GM12878 (cell line): ENCODE measurements at regions not wholly inside any gene's neighbourhood (a gene's known extent, or its start where the extent isn't known, plus 50 kb on each side); places are given as distances from the start of the nearest gene placed in this dataset.

Source experiments
- ATAC-seq: fragments of 200-7000 bp; cut with Tn5 transposase; 3 replicates; pipeline ENCODE4 v1.9.1; 2020; ENCODE audit warnings: mild to moderate bottlenecking, moderate library complexity
- BruUV-seq: library from RNA; stranded (reverse); fragments of 400-500 nt; replicated peaks from 2 replicates; lab custom pipeline; 2021; lab: Mats Ljungman, UMichigan
- CTCF ChIA-PET: fragments of 300-600 bp; sonication (Branson Sonifier 250); formaldehyde crosslinking; extraction: SDS; loops from one replicate; lab custom pipeline; 2021; ENCODE audit warnings: inconsistent platforms; lab: Yijun Ruan, JAX
- POLR2A ChIA-PET: fragments of 350-600 bp; formaldehyde crosslinking; extraction: SDS; loops from one replicate; lab custom pipeline; 2021; ENCODE audit warnings: inconsistent platforms; lab: Charles Lee
- RAD21 ChIA-PET: fragments of 300-600 bp; sonication (Branson Sonifier 250); formaldehyde crosslinking; loops from one replicate; lab custom pipeline; 2023; ENCODE audit warnings: antibody characterized with exemption; ENCODE audit not compliant: unreplicated experiment; lab: Charles Lee
- SMC1A ChIA-PET: fragments of 300-600 bp; sonication (Branson Sonifier 250); formaldehyde crosslinking; loops from one replicate; lab custom pipeline; 2023; ENCODE audit not compliant: unreplicated experiment, uncharacterized antibody; lab: Charles Lee
- DNase-seq: peaks from one replicate; pipeline ENCODE4 v3.0.0-alpha.2; 2011; ENCODE audit warnings: low read depth, low spot score
- FAIRE-seq: peaks from 3 replicates; lab custom pipeline; 2011; peaks lifted over from hg19 to GRCh38; lab: Jason Lieb, UNC
- H2AFZ ChIP-seq: 2 replicates; pipeline ENCODE4 v1.6.0; 2011; ENCODE audit warnings: low read depth, low read length, control low read depth; ENCODE audit not compliant: control insufficient read depth
- H3K27ac ChIP-seq: 2 replicates; pipeline ENCODE4 v1.5.1; 2011; ENCODE audit warnings: control low read depth; ENCODE audit not compliant: control insufficient read depth, insufficient read depth
- H3K27me3 ChIP-seq, 2 experiments: replicated peaks in 1 of 2; 2 replicates each; pipeline versions ENCODE4 v1.6.0 to v1.6.1; 2011; ENCODE audit warnings: low read length in 1 of 2; ENCODE audit not compliant: control insufficient read depth in 2 of 2, insufficient read depth in 2 of 2
- H3K36me3 ChIP-seq, 2 experiments: 2 replicates each; pipeline ENCODE4 v1.5.1; 2011; ENCODE audit warnings: low read length in 1 of 2; ENCODE audit not compliant: control insufficient read depth in 2 of 2, insufficient read depth in 2 of 2
- H3K4me1 ChIP-seq: 2 replicates; pipeline ENCODE4 v1.6.1; 2011; ENCODE audit warnings: mild to moderate bottlenecking, low read length, moderate library complexity, mixed read lengths; ENCODE audit not compliant: control insufficient read depth, insufficient read depth
- H3K4me2 ChIP-seq: 2 replicates; pipeline ENCODE4 v1.6.0; 2011; ENCODE audit warnings: control low read depth; ENCODE audit not compliant: control insufficient read depth, insufficient read depth
- H3K4me3 ChIP-seq: fragments of 200-600 bp; sonication (generic); 2 replicates; pipeline ENCODE4 v1.5.1; 2016
- H3K79me2 ChIP-seq: 2 replicates; pipeline ENCODE4 v1.6.0; 2011; ENCODE audit warnings: low read length; ENCODE audit not compliant: control insufficient read depth, insufficient read depth
- H3K9ac ChIP-seq: 2 replicates; pipeline ENCODE4 v1.8.0; 2011; ENCODE audit warnings: low read length, control low read depth, mixed read lengths; ENCODE audit not compliant: control insufficient read depth, insufficient read depth
- H3K9me3 ChIP-seq: replicated peaks from 3 replicates; pipeline ENCODE4 v1.5.1; 2011; ENCODE audit warnings: mild to moderate bottlenecking, low read length; ENCODE audit not compliant: control insufficient read depth, insufficient read depth
- H4K20me1 ChIP-seq: 2 replicates; pipeline ENCODE4 v1.6.0; 2011; ENCODE audit not compliant: control insufficient read depth, insufficient read depth
- ATF7 ChIP-seq: fragments of 450-650 bp; IDR thresholded peaks from 2 replicates; pipeline ENCODE4 v1.6.1; 2016; ENCODE audit warnings: low read depth, mild to moderate bottlenecking
- CREM ChIP-seq: IDR thresholded peaks from 2 replicates; pipeline ENCODE4 v1.6.1; 2014; ENCODE audit warnings: antibody characterized with exemption, low read depth
- IKZF2 ChIP-seq, 2 experiments: fragments of 450-650 bp; IDR thresholded peaks; 2 replicates each; pipeline ENCODE4 v1.6.1; 2017; ENCODE audit warnings: mild to moderate bottlenecking in 2 of 2, moderate library complexity in 2 of 2
- IRF5 ChIP-seq: fragments of 450-650 bp; IDR thresholded peaks from 2 replicates; pipeline ENCODE4 v1.6.1; 2017; ENCODE audit warnings: borderline replicate concordance
- MEF2A ChIP-seq: IDR thresholded peaks from 2 replicates; pipeline ENCODE4 v1.6.1; 2011; ENCODE audit warnings: low read depth, mild to moderate bottlenecking, low read length, moderate library complexity; ENCODE audit not compliant: insufficient read depth
- NFIC ChIP-seq: IDR thresholded peaks from 2 replicates; pipeline ENCODE4 v1.6.1; 2012; ENCODE audit warnings: low read depth, mild to moderate bottlenecking, inconsistent platforms, low read length, moderate library complexity
- POLR2AphosphoS2 ChIP-seq: IDR thresholded peaks from 2 replicates; pipeline ENCODE4 v1.6.1; 2011; ENCODE audit warnings: low read depth, mild to moderate bottlenecking, low read length, improper control_type of control experiment, moderate library complexity
- RELB ChIP-seq: fragments of 450-650 bp; IDR thresholded peaks from 2 replicates; pipeline ENCODE4 v1.6.1; 2017; ENCODE audit warnings: low read depth, mild to moderate bottlenecking, moderate library complexity
- TCF3 ChIP-seq: IDR thresholded peaks from 2 replicates; pipeline ENCODE4 v1.6.1; 2012; ENCODE audit warnings: low read depth, mild to moderate bottlenecking, low read length, borderline replicate concordance; ENCODE audit not compliant: insufficient read depth
- TCF7 ChIP-seq: IDR thresholded peaks from 2 replicates; pipeline ENCODE4 v1.6.1; 2014; ENCODE audit warnings: antibody characterized with exemption, borderline replicate concordance
- USF2 ChIP-seq: IDR thresholded peaks from 2 replicates; pipeline ENCODE4 v1.6.1; 2011; ENCODE audit warnings: low read depth, low read length, improper control_type of control experiment, borderline replicate concordance
- WGBS: methylation state at CpG from one replicate; pipeline ENCODE4 v1.1.6; 2016; ENCODE audit warnings: low lambda C conversion rate; ENCODE audit not compliant: insufficient replicate concordance, insufficient coverage; ENCODE audit errors: missing lambda C conversion rate; 5-methylcytosine and 5-hydroxymethylcytosine counted together
- in situ Hi-C: fragments of 300-500 bp; cut with MboI; formaldehyde crosslinking; loops from 9 replicates; pipeline ENCODE4 v1.14.3; 2018; ENCODE audit warnings: mixed read lengths
- intact Hi-C: fragments of 100-400 bp; cut with micrococcal nuclease; formaldehyde crosslinking; loops from one replicate; pipeline ENCODE4 v1.14.2; 2022; ENCODE audit not compliant: unreplicated experiment

GRCh38 chr16:51615141-51615540 lies 464.1 kb upstream of the SALL1 start:
- Histone ChIP-seq H3K4me1 (no peaks in the 10 kb centered on the region), H3K4me3 (no peak overlapping the region), H3K27ac (no peak overlapping the region), H3K4me2 (no peak overlapping the region), H4K20me1 (no peaks in the 10 kb centered on the region), H3K27me3 (no peaks in the 10 kb centered on the region), H3K79me2 (no peaks in the 10 kb centered on the region), H2AFZ (no peak overlapping the region), H3K9ac (no peak overlapping the region), H3K9me3 (no peaks in the 10 kb centered on the region), H3K36me3 (no peaks in the 10 kb centered on the region)
- in situ Hi-C loops, result no loop called here
- ATAC-seq, result no peak
- no peak for TF ChIP-seq TCF3
- TF ChIP-seq IRF5, result no peak
- no peak for TF ChIP-seq CREM
- TF ChIP-seq POLR2AphosphoS2, result no peak
- no peak for TF ChIP-seq IKZF2 (IDR thresholded peaks at IDR 0.05)
- no peak for TF ChIP-seq RELB
- no peak for TF ChIP-seq MEF2A
- TF ChIP-seq TCF7, result no peak
- TF ChIP-seq NFIC, result no peak
- no peak for TF ChIP-seq ATF7
- TF ChIP-seq USF2, result no peak
- RAD21 ChIA-PET, result no interaction called here
- CTCF ChIA-PET, result no interaction called here
- FAIRE-seq, result no peak
- POLR2A ChIA-PET, result no interaction called here
- SMC1A ChIA-PET, result no interaction called here
- no peak for DNase-seq
- WGBS, result 46% methylated on average over 4 of the region's 4 CpGs
- BruUV-seq, result no TSS peak
- intact Hi-C loops, result no loop called here
